HepG2 (cell line): ENCODE measurements at regions not wholly inside any gene's neighbourhood (a gene's known extent, or its start where the extent isn't known, plus 50 kb on each side); places are given as distances from the start of the nearest gene placed in this dataset.
"Not testable (repeated sequence)": the region's sequence is repeated elsewhere in the genome, so short reads cannot be mapped to it uniquely, and the experiment has no call there.

Experiments used
- ATAC-seq: fragments of 200-7000 bp; cut with Tn5 transposase; 3 replicates; pipeline ENCODE4 v1.9.1; 2020; ENCODE audit warnings: mild to moderate bottlenecking, moderate library complexity
- BruUV-seq: library from RNA; stranded (reverse); fragments of 400-500 nt; replicated peaks from 2 replicates; lab custom pipeline; 2021; lab: Mats Ljungman, UMichigan
- CTCF ChIA-PET: fragments of 300-600 bp; formaldehyde crosslinking; extraction: SDS; loops from one replicate; lab custom pipeline; 2021; ENCODE audit warnings: low total read pairs, inconsistent platforms, low intra/inter-chr PET ratio; lab: Yijun Ruan, JAX
- POLR2A ChIA-PET: fragments of 350-600 bp; sonication (Branson Sonifier 250); formaldehyde crosslinking; loops from one replicate; lab custom pipeline; 2020; ENCODE audit warnings: antibody characterized with exemption, inconsistent platforms; lab: Yijun Ruan, JAX
- DNase-seq: peaks from one replicate; pipeline ENCODE4 v3.0.0-alpha.2; 2015; ENCODE audit warnings: low spot score
- FAIRE-seq: peaks from 3 replicates; lab custom pipeline; 2011; peaks lifted over from hg19 to GRCh38; lab: Jason Lieb, UNC
- H2AFZ ChIP-seq: one replicate; pipeline ENCODE4 v1.6.1; 2011; ENCODE audit warnings: low read length, inconsistent platforms
- H3K27ac ChIP-seq: fragments of 300-600 bp; 3 replicates; pipeline ENCODE4 v1.8.0; 2011; ENCODE audit warnings: mixed run types, mild to moderate bottlenecking, mixed read lengths, low read length, inconsistent platforms; ENCODE audit not compliant: insufficient read depth; ENCODE audit errors: extremely low read length
- H3K27me3 ChIP-seq, 2 experiments: fragments of 200-600 bp in 1 of 2; 2 replicates in 1 of 2; 3 replicates in 1 of 2; pipeline versions ENCODE4 v1.6.0 to v1.8.0; 2011; ENCODE audit warnings: low read length in 2 of 2, mild to moderate bottlenecking in 2 of 2, moderate library complexity in 2 of 2, inconsistent platforms in 1 of 2; ENCODE audit not compliant: insufficient read depth in 2 of 2, control insufficient read depth in 1 of 2
- H3K36me3 ChIP-seq, 2 experiments: fragments of 200-600 bp in 1 of 2; replicated peaks in 1 of 2; 2 replicates in 1 of 2; 3 replicates in 1 of 2; pipeline versions ENCODE4 v1.5.1 to v1.8.0; 2011; ENCODE audit warnings: low read length in 2 of 2, inconsistent platforms in 1 of 2; ENCODE audit not compliant: insufficient read depth in 2 of 2, control insufficient read depth in 1 of 2
- H3K4me1 ChIP-seq: 2 replicates; pipeline ENCODE4 v1.5.1; 2012; ENCODE audit warnings: low read length, inconsistent platforms; ENCODE audit not compliant: insufficient read depth
- H3K4me2 ChIP-seq: 2 replicates; pipeline ENCODE4 v1.6.0; 2011; ENCODE audit warnings: low read depth, low read length, inconsistent platforms
- H3K4me3 ChIP-seq, 3 experiments: fragments of 200-600 bp in 1 of 3; sonication (generic), shearing (Covaris generic) in 1 of 3; replicated peaks in 1 of 3; 2 replicates each; pipeline ENCODE4 v1.5.1; 2011 to 2016; ENCODE audit warnings: low read length in 3 of 3, inconsistent platforms in 2 of 3, low read depth in 2 of 3, mild to moderate bottlenecking in 2 of 3, control low read depth in 1 of 3, mixed read lengths in 1 of 3; ENCODE audit not compliant: insufficient read depth in 1 of 3
- H3K79me2 ChIP-seq: one replicate; pipeline ENCODE4 v1.6.1; 2011; ENCODE audit warnings: low read length, inconsistent platforms; ENCODE audit not compliant: insufficient read depth
- H3K9ac ChIP-seq: 2 replicates; pipeline ENCODE4 v1.6.0; 2011; ENCODE audit warnings: mild to moderate bottlenecking, low read depth, low read length, inconsistent platforms; ENCODE audit not compliant: insufficient read depth
- H3K9me3 ChIP-seq: 2 replicates; pipeline ENCODE4 v1.5.1; 2012; ENCODE audit warnings: mild to moderate bottlenecking, low read length
- H4K20me1 ChIP-seq: 2 replicates; pipeline ENCODE4 v1.6.0; 2011; ENCODE audit warnings: inconsistent platforms, mild to moderate bottlenecking, low read length, moderate library complexity; ENCODE audit not compliant: insufficient read depth
- FOSL2 ChIP-seq: sonication (generic); formaldehyde crosslinking; IDR thresholded peaks from 2 replicates; pipeline ENCODE4 v1.4.0; 2020; ENCODE audit warnings: missing genetic modification reagents
- HHEX ChIP-seq: IDR thresholded peaks from 2 replicates; pipeline ENCODE4 v1.6.1; 2016; ENCODE audit warnings: control low read depth
- NFIB ChIP-seq: sonication (generic); formaldehyde crosslinking; IDR thresholded peaks from 2 replicates; pipeline ENCODE4 v1.9.0; 2021; ENCODE audit warnings: missing genetic modification reagents, mild to moderate bottlenecking, borderline replicate concordance
- POLR2A ChIP-seq, 2 experiments: IDR thresholded peaks; 2 replicates each; pipeline ENCODE4 v1.6.1; 2011; ENCODE audit warnings: low read depth in 2 of 2, low read length in 2 of 2, mild to moderate bottlenecking in 1 of 2, moderate library complexity in 1 of 2; ENCODE audit not compliant: insufficient read depth in 1 of 2
- SMAD3 ChIP-seq: sonication (generic); formaldehyde crosslinking; IDR thresholded peaks from 2 replicates; pipeline ENCODE4 v1.4.0; 2020; ENCODE audit warnings: missing genetic modification reagents
- ZBTB3 ChIP-seq: sonication (generic); formaldehyde crosslinking; IDR thresholded peaks from 2 replicates; pipeline ENCODE4 v1.4.0; 2020; ENCODE audit warnings: low read depth, mild to moderate bottlenecking, moderate library complexity, missing genetic modification reagents, borderline replicate concordance
- ZNF660 ChIP-seq: sonication (generic); formaldehyde crosslinking; IDR thresholded peaks from 2 replicates; pipeline ENCODE4 v1.5.1; 2020; ENCODE audit warnings: mild to moderate bottlenecking, low read depth, missing genetic modification reagents, borderline replicate concordance
- WGBS: methylation state at CpG from one replicate; pipeline ENCODE4 v1.1.6; 2017; ENCODE audit warnings: low lambda C conversion rate; 5-methylcytosine and 5-hydroxymethylcytosine counted together
- in situ Hi-C: cut with HindIII; loops from 2 replicates; pipeline ENCODE4 v1.10.0; 2017; ENCODE audit warnings: low pct_unique_long_range_greater_than_20kb; ENCODE audit not compliant: extremely low pct_ligation_motif_present
- intact Hi-C: fragments of 100-400 bp; cut with micrococcal nuclease; formaldehyde crosslinking; loops from one replicate; pipeline ENCODE4 v1.10.0; 2022; ENCODE audit not compliant: unreplicated experiment
- small RNA-seq, 3 experiments: library from RNA; depleted of rRNA; stranded (forward); fragments of <200 nt; gene quantifications; one replicate each; pipeline ENCODE3, GENCODE V24; 2012; ENCODE audit warnings: low read depth in 2 of 3, low replicate concordance in 1 of 3; ENCODE audit not compliant: insufficient read length in 3 of 3, insufficient read depth in 2 of 3

GRCh38 chr20:30975859-30976258, 281.6 kb upstream of the DEFB115 start:
- not testable (repeated sequence) for DNase-seq

GRCh38 chr20:30985386-30985785, 272.1 kb upstream of the DEFB115 start:
- FAIRE-seq: no peak
- BruUV-seq: no TSS peak
- TF ChIP-seq ZBTB3 (CRISPR knock-in tag) (no peak), POLR2A (IDR thresholded peaks at IDR 0.05; ENCODE audit: insufficient read depth in 1 of 2, low read depth in 2 of 2, low read length in 2 of 2) (no peak), ZNF660 (CRISPR knock-in tag) (no peak), NFIB (no peak), HHEX (CRISPR knock-in tag) (no peak), SMAD3 (CRISPR knock-in tag) (no peak), FOSL2 (CRISPR knock-in tag) (no peak)
- POLR2A ChIA-PET: no interaction called here
- Histone ChIP-seq H3K9me3 (peaks cover 74% of the 10 kb centered on the region), H3K27me3 (no peaks in the 10 kb centered on the region), H3K27ac (no peak overlapping the region), H3K9ac (no peak overlapping the region), H3K36me3 (no peaks in the 10 kb centered on the region), H3K4me2 (no peak overlapping the region), H3K79me2 (no peaks in the 10 kb centered on the region), H4K20me1 (no peaks in the 10 kb centered on the region), H3K4me1 (no peaks in the 10 kb centered on the region), H3K4me3 (no peak overlapping the region), H2AFZ (no peak overlapping the region)
- no peak for ATAC-seq
- in situ Hi-C loops: no loop called here
- intact Hi-C loops: no loop called here
- WGBS: 52% methylated on average over 18 of the region's 18 CpGs
- no peak for DNase-seq
- CTCF ChIA-PET: no interaction called here

More at GRCh38 chr20:30975859-30976258, 281.6 kb upstream of the DEFB115 start:
- ATAC-seq, H3K79me2 ChIP-seq, H3K4me3 ChIP-seq, H4K20me1 ChIP-seq, H3K27me3 ChIP-seq, POLR2A ChIA-PET, H3K9ac ChIP-seq, FAIRE-seq, H3K4me2 ChIP-seq, H3K4me1 ChIP-seq, H2AFZ ChIP-seq, intact Hi-C loops, BruUV-seq, CTCF ChIA-PET, H3K36me3 ChIP-seq, in situ Hi-C loops, H3K27ac ChIP-seq: not testable (repeated sequence)
- peaks cover 75% of the 10 kb centered on the region for H3K9me3 ChIP-seq
- 34% methylated on average over 5 of the region's 13 CpGs for WGBS

Small RNA genes in the stretch of these regions (small RNA-seq; reads per million reads assigned to genes)
- gene RNA5SP528: 0 to 0.65 (median 0) reads per million in 3 experiments
